ENCODE measurements at regions not wholly inside any gene's neighbourhood (a gene's known extent, or its start where the extent isn't known, plus 50 kb on each side); places are given as distances from the start of the nearest gene placed in this dataset.

DNA sequence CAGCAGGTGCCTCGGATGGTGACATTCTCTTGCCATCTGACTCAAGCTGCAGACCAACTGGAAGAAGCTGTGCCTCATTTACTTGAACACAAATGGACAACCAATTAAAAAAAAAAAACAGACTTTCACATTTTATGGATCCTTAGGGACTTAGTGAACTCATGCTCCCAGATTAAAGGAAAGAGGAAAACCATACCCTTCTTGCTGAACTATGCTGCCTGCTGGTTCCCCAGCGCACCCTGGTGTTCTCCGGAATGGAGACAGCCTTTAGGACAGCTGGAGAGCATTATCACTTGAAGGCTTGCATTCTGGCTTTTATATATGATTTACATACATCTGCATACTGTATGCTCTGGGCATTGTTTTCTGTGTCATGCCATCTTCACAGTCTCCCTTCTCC lies 370.7 kb downstream of the SLC4A3 start:
- H3K4me3 ChIP-seq, result no peak overlapping the region
- no peaks in the 10 kb centered on the region for H3K27me3 ChIP-seq
- H3K4me1 ChIP-seq, result no peaks in the 10 kb centered on the region
- H3K27ac ChIP-seq, result no peak overlapping the region
- ATAC-seq, result no peak
- in situ Hi-C loops (cut with MboI; ENCODE audit: low sequenced_read_pairs in 4 of 4), result no loop called here
- DNase-seq, result no peak
- H3K36me3 ChIP-seq, result no peaks in the 10 kb centered on the region
- H3K9me3 ChIP-seq, result no peaks in the 10 kb centered on the region
- intact Hi-C loops (cut with DNase I; ENCODE audit: low total_unique reads), result no loop called here
- TF ChIP-seq POLR2A (IDR thresholded peaks at IDR 0.05), result no peak
- TF ChIP-seq, protein P1, sequence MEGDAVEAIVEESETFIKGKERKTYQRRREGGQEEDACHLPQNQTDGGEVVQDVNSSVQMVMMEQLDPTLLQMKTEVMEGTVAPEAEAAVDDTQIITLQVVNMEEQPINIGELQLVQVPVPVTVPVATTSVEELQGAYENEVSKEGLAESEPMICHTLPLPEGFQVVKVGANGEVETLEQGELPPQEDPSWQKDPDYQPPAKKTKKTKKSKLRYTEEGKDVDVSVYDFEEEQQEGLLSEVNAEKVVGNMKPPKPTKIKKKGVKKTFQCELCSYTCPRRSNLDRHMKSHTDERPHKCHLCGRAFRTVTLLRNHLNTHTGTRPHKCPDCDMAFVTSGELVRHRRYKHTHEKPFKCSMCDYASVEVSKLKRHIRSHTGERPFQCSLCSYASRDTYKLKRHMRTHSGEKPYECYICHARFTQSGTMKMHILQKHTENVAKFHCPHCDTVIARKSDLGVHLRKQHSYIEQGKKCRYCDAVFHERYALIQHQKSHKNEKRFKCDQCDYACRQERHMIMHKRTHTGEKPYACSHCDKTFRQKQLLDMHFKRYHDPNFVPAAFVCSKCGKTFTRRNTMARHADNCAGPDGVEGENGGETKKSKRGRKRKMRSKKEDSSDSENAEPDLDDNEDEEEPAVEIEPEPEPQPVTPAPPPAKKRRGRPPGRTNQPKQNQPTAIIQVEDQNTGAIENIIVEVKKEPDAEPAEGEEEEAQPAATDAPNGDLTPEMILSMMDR (IDR thresholded peaks at IDR 0.05 in 4 of 5, conservative IDR thresholded peaks at IDR 0.05 in 1 of 5), result no peak

DNA sequence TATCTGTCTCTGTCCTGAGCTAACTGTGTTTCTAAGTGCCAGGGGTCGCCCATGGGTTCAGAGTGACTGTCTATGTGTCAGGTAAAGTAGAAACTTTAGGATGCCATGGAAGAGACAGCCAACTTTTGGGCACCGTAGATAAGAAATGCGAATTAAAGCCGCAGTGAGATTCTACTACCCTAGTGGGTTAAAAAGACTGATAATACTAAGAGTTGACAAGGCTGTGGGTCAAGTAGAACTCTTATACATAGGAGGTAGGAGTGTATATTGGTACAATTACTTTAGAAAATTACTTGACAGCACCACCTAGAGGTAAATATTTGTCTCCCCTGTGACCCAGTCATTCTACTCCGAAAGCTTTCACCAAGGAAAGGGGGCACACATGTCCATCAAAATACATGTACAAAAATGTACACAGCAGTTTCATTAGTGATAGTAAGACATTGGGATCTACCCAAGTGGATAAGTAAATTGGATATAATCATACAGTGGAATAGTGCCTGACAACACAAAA lies 371.3 kb downstream of the SLC4A3 start:
- H3K27me3 ChIP-seq, result no peaks in the 10 kb centered on the region
- in situ Hi-C loops (cut with MboI; ENCODE audit: low sequenced_read_pairs in 4 of 4) (no loop called here), intact Hi-C loops (cut with DNase I; ENCODE audit: low total_unique reads) (no loop called here)
- no peaks in the 10 kb centered on the region for H3K9me3 ChIP-seq
- no peaks in the 10 kb centered on the region for H3K36me3 ChIP-seq
- TF ChIP-seq, protein P1 (IDR thresholded peaks at IDR 0.05 in 4 of 5, conservative IDR thresholded peaks at IDR 0.05 in 1 of 5), result no peak
- TF ChIP-seq POLR2A (IDR thresholded peaks at IDR 0.05), result no peak
- ATAC-seq (no peak), DNase-seq (no peak)
- H3K27ac ChIP-seq, result no peak overlapping the region
- H3K4me1 ChIP-seq, result no peaks in the 10 kb centered on the region
- no peak overlapping the region for H3K4me3 ChIP-seq

DNA sequence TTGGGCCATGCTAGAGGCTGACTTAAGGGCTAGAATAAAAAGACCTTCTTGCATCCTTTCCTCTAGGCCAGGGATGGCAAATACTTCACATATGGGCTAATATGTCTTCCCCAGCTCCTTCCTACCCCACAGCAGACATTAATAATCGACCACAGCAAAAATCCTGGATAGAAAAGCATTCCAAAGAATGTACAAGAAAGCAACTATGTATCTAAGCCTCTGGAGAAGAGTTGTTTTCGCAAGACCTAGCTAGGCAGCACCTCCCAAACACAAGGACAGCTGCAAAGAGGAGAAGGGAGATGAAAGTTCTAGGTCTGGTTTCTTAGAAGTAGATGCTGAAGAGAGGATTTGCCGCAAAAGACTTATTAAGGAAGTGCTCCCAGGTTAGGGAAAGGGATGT lies 372.6 kb downstream of the SLC4A3 start:
- TF ChIP-seq, protein P1 (IDR thresholded peaks at IDR 0.05 in 4 of 5, conservative IDR thresholded peaks at IDR 0.05 in 1 of 5), result no peak
- TF ChIP-seq POLR2A (IDR thresholded peaks at IDR 0.05), result no peak
- ATAC-seq, result no peak
- H3K27me3 ChIP-seq, result no peaks in the 10 kb centered on the region
- no peak overlapping the region for H3K4me3 ChIP-seq
- DNase-seq, result no peak
- no peaks in the 10 kb centered on the region for H3K4me1 ChIP-seq
- in situ Hi-C loops (cut with MboI; ENCODE audit: low sequenced_read_pairs in 4 of 4), result no loop called here
- intact Hi-C loops (cut with DNase I; ENCODE audit: low total_unique reads), result no loop called here
- no peaks in the 10 kb centered on the region for H3K36me3 ChIP-seq
- no peaks in the 10 kb centered on the region for H3K9me3 ChIP-seq
- no peak overlapping the region for H3K27ac ChIP-seq

DNA sequence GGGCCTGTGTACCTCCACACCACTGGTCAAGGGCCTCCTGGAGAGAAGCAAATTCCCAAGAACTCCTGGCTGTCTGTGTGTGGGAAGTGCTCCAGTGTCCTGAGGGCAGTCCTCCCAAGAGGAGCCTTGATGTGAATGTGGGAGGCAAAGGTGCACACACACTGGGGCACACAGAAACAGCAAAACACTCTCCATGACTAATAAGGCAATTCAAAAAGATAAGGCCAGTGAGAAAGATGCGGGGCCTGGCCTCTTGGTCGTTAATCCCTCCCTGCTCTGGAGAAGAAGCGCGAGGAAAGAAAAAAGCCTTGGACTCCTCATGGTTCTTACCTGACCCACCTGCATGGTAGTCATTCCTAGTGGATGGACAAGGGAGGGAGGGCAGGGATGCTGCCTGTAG lies 373.2 kb downstream of the SLC4A3 start:
- Histone ChIP-seq H3K27me3 (no peaks in the 10 kb centered on the region), H3K4me3 (no peak overlapping the region), H3K9me3 (no peaks in the 10 kb centered on the region), H3K36me3 (no peaks in the 10 kb centered on the region), H3K4me1 (no peaks in the 10 kb centered on the region), H3K27ac (no peak overlapping the region)
- intact Hi-C loops (cut with DNase I; ENCODE audit: low total_unique reads) (no loop called here), in situ Hi-C loops (cut with MboI; ENCODE audit: low sequenced_read_pairs in 4 of 4) (no loop called here)
- DNase-seq (no peak), ATAC-seq (no peak)
- TF ChIP-seq POLR2A (IDR thresholded peaks at IDR 0.05), result no peak
- TF ChIP-seq, protein P1 (IDR thresholded peaks at IDR 0.05 in 4 of 5, conservative IDR thresholded peaks at IDR 0.05 in 1 of 5), result no peak

DNA sequence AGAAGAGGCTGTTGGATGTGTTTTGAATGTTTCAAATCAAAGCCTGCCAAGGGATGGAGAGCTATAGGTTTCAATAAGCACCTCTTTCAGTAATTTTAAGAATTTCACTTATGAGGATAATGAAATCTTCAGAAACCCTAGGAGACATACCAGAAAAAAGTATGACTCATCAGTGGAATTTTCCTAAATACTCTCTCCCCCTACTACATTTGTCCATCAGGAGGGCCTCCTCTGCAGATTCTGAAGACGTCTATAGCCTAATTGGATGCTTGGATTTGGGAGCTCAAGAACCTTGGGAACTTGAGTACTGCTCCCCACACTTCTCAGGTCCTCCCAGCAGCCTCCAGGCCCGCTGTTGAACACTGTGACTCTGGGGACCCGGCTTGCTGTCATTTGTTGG lies 374.3 kb downstream of the SLC4A3 start:
- in situ Hi-C loops (cut with MboI; ENCODE audit: low sequenced_read_pairs in 4 of 4), result no loop called here
- no peak for ATAC-seq
- no peak overlapping the region for H3K4me3 ChIP-seq

More for the DNA sequence above, 374.3 kb downstream of the SLC4A3 start:
- intact Hi-C loops (cut with DNase I; ENCODE audit: low total_unique reads), result no loop called here
- no peaks in the 10 kb centered on the region for H3K9me3 ChIP-seq
- H3K4me1 ChIP-seq, result no peaks in the 10 kb centered on the region
- TF ChIP-seq, protein P1 (IDR thresholded peaks at IDR 0.05 in 4 of 5, conservative IDR thresholded peaks at IDR 0.05 in 1 of 5), result no peak
- TF ChIP-seq POLR2A (IDR thresholded peaks at IDR 0.05), result no peak
- no peaks in the 10 kb centered on the region for H3K36me3 ChIP-seq
- no peak overlapping the region for H3K27ac ChIP-seq
- no peaks in the 10 kb centered on the region for H3K27me3 ChIP-seq
- DNase-seq, result no peak

All from gastrocnemius medialis (tissue), 4 donors.